Esophagus squamous epithelium (tissue), 5 donors: ENCODE measurements at regions not wholly inside any gene's neighbourhood (a gene's known extent, or its start where the extent isn't known, plus 50 kb on each side); places are given as distances from the start of the nearest gene placed in this dataset.

Experiments
- DNase-seq: peaks from one replicate; lab custom pipeline; 2025; lab: John Stamatoyannopoulos, UW
- H3K27ac ChIP-seq, 4 donors: fragments of 200-600 bp; sonication (generic); one replicate each; pipeline ENCODE4 v1.5.1; 2016 to 2019; ENCODE audit warnings: mild to moderate bottlenecking in 1 of 4
- H3K27me3 ChIP-seq, 4 donors: fragments of 200-600 bp; sonication (generic); 1 replicate in 3 of 4; 2 replicates in 1 of 4; pipeline versions ENCODE4 v1.5.1 to v1.6.0; 2017 to 2021; ENCODE audit warnings: antibody characterized with exemption in 1 of 4
- H3K36me3 ChIP-seq, 3 donors: fragments of 200-600 bp; sonication (generic); one replicate each; pipeline ENCODE4 v1.5.1; 2016 to 2019
- H3K4me1 ChIP-seq, 3 donors: fragments of 200-600 bp; sonication (generic); one replicate each; pipeline ENCODE4 v1.5.1; 2017 to 2019
- H3K4me3 ChIP-seq, 4 donors: fragments of 200-600 bp; sonication (generic); 1 replicate in 3 of 4; 2 replicates in 1 of 4; pipeline ENCODE4 v1.5.1; 2016 to 2019; ENCODE audit warnings: mild to moderate bottlenecking in 2 of 4, moderate library complexity in 1 of 4
- H3K9me3 ChIP-seq, 3 donors: fragments of 200-600 bp; sonication (generic); one replicate each; pipeline ENCODE4 v1.5.1; 2016 to 2019
- CTCF ChIP-seq, 6 experiments: fragments of 450-650 bp in 4 of 6; fragments of 200-600 bp in 2 of 6; sonication (generic) in 2 of 6; IDR thresholded peaks; one replicate each; pipeline ENCODE4 v1.5.1; 2016 to 2019; ENCODE audit warnings: antibody characterized with exemption in 6 of 6, mild to moderate bottlenecking in 4 of 6, moderate library complexity in 4 of 6
- POLR2A ChIP-seq, 4 donors: fragments of 450-650 bp; IDR thresholded peaks; one replicate each; pipeline ENCODE4 v1.6.1; 2017; ENCODE audit warnings: antibody characterized with exemption in 4 of 4, mild to moderate bottlenecking in 4 of 4, moderate library complexity in 3 of 4
- WGBS, 2 donors: methylation state at CpG; one replicate each; pipeline ENCODE4 v1.1.5; 2018; 5-methylcytosine and 5-hydroxymethylcytosine counted together
- intact Hi-C: fragments of 100-400 bp; cut with DNase I; formaldehyde crosslinking; loops from one replicate; pipeline ENCODE4 v1.15.0; 2022
- donor health status: DM: yes; HTN: yes; CAD: no.

GRCh38 chr14:34021096-34021495 is 70.2 kb upstream of the EGLN3 start:
- WGBS, 2 donors = 78 to 97% methylated on average over 3 of the region's 3 CpGs

GRCh38 chr14:34020014-34020413 is 69.1 kb upstream of the EGLN3 start:
- no peaks in the 10 kb centered on the region for H3K36me3 ChIP-seq
- no peaks in the 10 kb centered on the region for H3K27me3 ChIP-seq
- no peaks in the 10 kb centered on the region for H3K4me1 ChIP-seq
- no peak overlapping the region for H3K27ac ChIP-seq
- intact Hi-C loops = no loop called here
- no peak overlapping the region for H3K4me3 ChIP-seq
- no peaks in the 10 kb centered on the region for H3K9me3 ChIP-seq
- TF ChIP-seq CTCF (IDR thresholded peaks at IDR 0.05) (no peak), POLR2A (IDR thresholded peaks at IDR 0.05) (no peak)
- no peak for DNase-seq
- 59 to 79% methylated on average over 3 of the region's 3 CpGs for WGBS, 2 donors

More at GRCh38 chr14:34021096-34021495, 70.2 kb upstream of the EGLN3 start:
- Histone ChIP-seq H3K9me3 (no peaks in the 10 kb centered on the region), H3K36me3 (no peaks in the 10 kb centered on the region), H3K4me1 (no peaks in the 10 kb centered on the region), H3K27ac (no peak overlapping the region), H3K27me3 (no peaks in the 10 kb centered on the region), H3K4me3 (no peak overlapping the region)
- intact Hi-C loops = no loop called here
- no peak for DNase-seq
- TF ChIP-seq CTCF (IDR thresholded peaks at IDR 0.05) (no peak), POLR2A (IDR thresholded peaks at IDR 0.05) (no peak)

GRCh38 chr14:34018564-34019244 is 67.8 kb upstream of the EGLN3 start:
- H3K27ac ChIP-seq = no peak overlapping the region
- peak overlapping the region in 1 of 4 donors; percentile 18 for H3K4me3 ChIP-seq
- TF ChIP-seq POLR2A (IDR thresholded peaks at IDR 0.05) = no peak
- TF ChIP-seq CTCF (IDR thresholded peaks at IDR 0.05) = no peak
- H3K4me1 ChIP-seq = no peaks in the 10 kb centered on the region
- no peaks in the 10 kb centered on the region for H3K36me3 ChIP-seq
- no peak for DNase-seq
- WGBS, 2 donors = 63 to 65% methylated on average over 16 to 17 of the region's 17 CpGs
- H3K27me3 ChIP-seq = no peaks in the 10 kb centered on the region
- H3K9me3 ChIP-seq = no peaks in the 10 kb centered on the region
- intact Hi-C loops = no loop called here

- TF ChIP-seq POLR2A (IDR thresholded peaks at IDR 0.05) = no peak
- TF ChIP-seq CTCF (IDR thresholded peaks at IDR 0.05) = no peak
- 73 to 78% methylated on average over 5 of the region's 5 CpGs for WGBS, 2 donors
- H3K4me3 ChIP-seq = peak overlapping the region in 1 of 4 donors; percentile 18
- no peaks in the 10 kb centered on the region for H3K9me3 ChIP-seq
- H3K27me3 ChIP-seq = no peaks in the 10 kb centered on the region
- no peak overlapping the region for H3K27ac ChIP-seq
- no peak for DNase-seq
- H3K4me1 ChIP-seq = no peaks in the 10 kb centered on the region
- H3K36me3 ChIP-seq = no peaks in the 10 kb centered on the region
- intact Hi-C loops = no loop called here
Measured at GRCh38 chr14:34018125-34018524, 67.3 kb upstream of the EGLN3 start.

GRCh38 chr14:34015383-34015782 is 64.5 kb upstream of the EGLN3 start:
- Histone ChIP-seq H3K27ac (no peak overlapping the region), H3K9me3 (no peaks in the 10 kb centered on the region), H3K27me3 (no peaks in the 10 kb centered on the region), H3K4me3 (no peak overlapping the region), H3K36me3 (no peaks in the 10 kb centered on the region), H3K4me1 (no peaks in the 10 kb centered on the region)
- intact Hi-C loops = no loop called here
- no peak for DNase-seq
- TF ChIP-seq CTCF (IDR thresholded peaks at IDR 0.05) (no peak), POLR2A (IDR thresholded peaks at IDR 0.05) (no peak)
- WGBS, 2 donors = 93% methylated on average over 2 of the region's 2 CpGs
